GM21360 (cell line): ENCODE measurements at regions not wholly inside any gene's neighbourhood (a gene's known extent, or its start where the extent isn't known, plus 50 kb on each side); places are given as distances from the start of the nearest gene placed in this dataset.
"Not testable (repeated sequence)": the region's sequence is repeated elsewhere in the genome, so short reads cannot be mapped to it uniquely, and the experiment has no call there.

Experiments used
- ATAC-seq: cut with Tn5 transposase; IDR thresholded peaks from one replicate; pipeline ENCODE4 v1.9.1; 2021; ENCODE audit warnings: mild to moderate bottlenecking, moderate library complexity; ENCODE audit not compliant: unreplicated experiment

GRCh38 chr4:9702019-9702418, 79.4 kb upstream of the DRD5 start:
- ATAC-seq, result not testable (repeated sequence)

GRCh38 chr4:9702696-9703095, 78.7 kb upstream of the DRD5 start:
- not testable (repeated sequence) for ATAC-seq

- no peak for ATAC-seq
Measured at GRCh38 chr4:9703391-9703790, 78.0 kb upstream of the DRD5 start.

GRCh38 chr4:9704126-9704525, 77.3 kb upstream of the DRD5 start:
- not testable (repeated sequence) for ATAC-seq

- no peak for ATAC-seq
Measured at GRCh38 chr4:9704551-9705332, 76.7 kb upstream of the DRD5 start.

GRCh38 chr4:9707281-9707680, 74.2 kb upstream of the DRD5 start:
- ATAC-seq, result not testable (repeated sequence)

GRCh38 chr4:9707936-9708335, 73.5 kb upstream of the DRD5 start:
- ATAC-seq, result not testable (repeated sequence)

GRCh38 chr4:9709724-9710123, 71.7 kb upstream of the DRD5 start:
- no peak for ATAC-seq

GRCh38 chr4:9715271-9715670, 66.2 kb upstream of the DRD5 start:
- not testable (repeated sequence) for ATAC-seq

- ATAC-seq, result no peak
Measured at GRCh38 chr4:9716093-9716492, 65.3 kb upstream of the DRD5 start.

- ATAC-seq, result not testable (repeated sequence)
Measured at GRCh38 chr4:9718246-9718939, 63.0 kb upstream of the DRD5 start.

GRCh38 chr4:9722131-9722530, 59.3 kb upstream of the DRD5 start:
- not testable (repeated sequence) for ATAC-seq
